Type B pancreatic cell (in vitro differentiated cells): ENCODE measurements at regions not wholly inside any gene's neighbourhood (a gene's known extent, or its start where the extent isn't known, plus 50 kb on each side); places are given as distances from the start of the nearest gene placed in this dataset.
"Not testable (repeated sequence)": the region's sequence is repeated elsewhere in the genome, so short reads cannot be mapped to it uniquely, and the experiment has no call there.

Experiments
- DNase-seq: peaks from one replicate; pipeline ENCODE4 v3.0.0; 2021; ENCODE audit warnings: mixed read lengths; ENCODE audit not compliant: unreplicated experiment; ENCODE audit errors: extremely low spot score
- H3K27ac Mint-ChIP-seq: 2 replicates; pipeline ENCODE4 v1.8.0; 2021; ENCODE audit warnings: mild to moderate bottlenecking, mixed read lengths
- H3K27me3 Mint-ChIP-seq: 2 replicates; pipeline ENCODE4 v1.8.0; 2021; ENCODE audit warnings: mixed read lengths
- H3K36me3 Mint-ChIP-seq: 2 replicates; pipeline ENCODE4 v1.8.0; 2021; ENCODE audit warnings: mixed read lengths
- H3K4me1 Mint-ChIP-seq: one replicate; pipeline ENCODE4 v1.8.0; 2021; ENCODE audit warnings: mixed read lengths; ENCODE audit not compliant: unreplicated experiment
- H3K4me3 Mint-ChIP-seq: 2 replicates; pipeline ENCODE4 v1.8.0; 2021; ENCODE audit warnings: mild to moderate bottlenecking, mixed read lengths
- H3K9me3 Mint-ChIP-seq: 2 replicates; pipeline ENCODE4 v1.8.0; 2021; ENCODE audit warnings: mixed read lengths
- TF ChIP-seq, protein P1 (sequence below): fragments of 200-600 bp; sonication (generic); conservative IDR thresholded peaks from 2 replicates; pipeline ENCODE4 v1.5.0; 2021; ENCODE audit warnings: antibody characterized with exemption, mild to moderate bottlenecking

DNA sequence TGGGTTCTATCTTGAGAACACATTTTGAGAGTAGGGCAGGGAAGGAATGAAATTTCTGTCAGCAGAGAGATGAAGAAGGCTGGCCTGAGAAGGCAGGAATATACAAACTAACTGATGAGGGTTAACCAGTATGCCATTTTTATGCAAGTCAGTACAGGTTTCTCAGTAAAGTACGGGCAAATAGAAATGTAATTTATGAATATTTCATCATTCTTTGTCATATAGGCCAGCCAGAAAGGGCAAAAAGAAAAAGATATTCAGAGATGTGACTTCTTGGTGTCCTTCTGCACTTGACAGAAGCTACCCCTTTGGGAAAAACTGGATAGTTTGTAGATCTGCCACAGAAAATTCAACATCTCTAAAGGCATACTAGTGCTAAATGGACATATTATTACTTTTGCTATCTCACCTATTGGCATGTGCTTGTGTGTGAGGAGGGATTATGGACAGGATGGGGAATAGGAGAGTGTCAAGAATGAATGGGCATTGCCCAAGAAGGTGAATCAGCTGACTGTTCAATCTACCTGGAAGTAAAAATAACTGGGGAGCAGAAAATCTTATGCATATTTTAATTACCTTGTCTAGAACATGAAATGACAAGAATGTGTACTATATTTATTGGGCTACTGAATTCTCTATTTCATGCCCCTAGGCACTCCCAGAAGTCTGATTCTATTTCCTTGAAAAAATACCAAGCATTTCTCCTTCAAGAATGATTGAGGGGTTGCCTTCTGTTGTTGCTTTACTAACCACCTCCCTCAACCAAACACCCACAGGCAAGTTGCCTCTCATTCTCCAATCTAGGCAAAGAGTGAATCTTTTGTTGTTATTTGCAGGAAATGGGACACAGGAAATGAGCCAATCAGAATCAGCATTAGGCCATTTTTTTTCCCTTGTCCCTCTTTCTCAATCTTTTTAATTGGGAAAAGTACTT is 175.1 kb upstream of the SLC38A2 start:
- peaks cover 5% of the 10 kb centered on the region for H3K9me3 Mint-ChIP-seq

DNA sequence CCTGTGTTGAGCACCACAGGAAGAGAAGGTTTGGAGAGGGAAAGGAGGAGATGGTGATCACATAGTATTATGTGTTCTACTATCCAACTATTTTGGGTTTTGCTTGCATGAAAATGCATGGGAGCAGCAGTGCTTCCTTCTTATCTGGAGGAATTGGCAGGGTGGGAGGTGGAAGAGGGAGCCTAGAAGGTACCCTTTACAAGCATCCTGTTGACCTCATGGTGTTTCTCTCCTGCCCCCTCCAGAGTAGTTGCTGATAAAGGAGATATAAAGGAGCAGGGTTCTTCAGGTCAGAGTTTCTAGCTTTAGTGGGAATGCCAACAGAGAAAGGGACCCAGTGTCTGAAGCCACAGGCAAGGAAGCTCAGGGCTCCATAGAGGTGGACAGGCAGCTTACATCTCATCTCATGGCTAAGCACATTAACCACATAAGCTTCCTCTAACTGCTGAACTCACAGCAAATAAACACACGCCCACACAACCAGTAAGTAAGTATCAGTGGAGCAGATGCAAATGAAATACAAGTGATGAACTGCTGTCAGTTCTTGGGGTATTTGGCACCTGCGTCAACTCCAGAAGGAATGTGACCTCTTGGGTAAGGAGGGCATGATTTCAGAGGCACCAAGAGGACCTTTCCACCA is 174.2 kb upstream of the SLC38A2 start:
- Mint-ChIP-seq H3K36me3 (peaks cover 5% of the 10 kb centered on the region), H3K27me3 (no peaks in the 10 kb centered on the region), H3K9me3 (peaks cover 5% of the 10 kb centered on the region), H3K27ac (peak overlapping the region; percentile 55), H3K4me3 (no peak overlapping the region), H3K4me1 (peaks cover 15% of the 10 kb centered on the region)
- TF ChIP-seq, protein P1, sequence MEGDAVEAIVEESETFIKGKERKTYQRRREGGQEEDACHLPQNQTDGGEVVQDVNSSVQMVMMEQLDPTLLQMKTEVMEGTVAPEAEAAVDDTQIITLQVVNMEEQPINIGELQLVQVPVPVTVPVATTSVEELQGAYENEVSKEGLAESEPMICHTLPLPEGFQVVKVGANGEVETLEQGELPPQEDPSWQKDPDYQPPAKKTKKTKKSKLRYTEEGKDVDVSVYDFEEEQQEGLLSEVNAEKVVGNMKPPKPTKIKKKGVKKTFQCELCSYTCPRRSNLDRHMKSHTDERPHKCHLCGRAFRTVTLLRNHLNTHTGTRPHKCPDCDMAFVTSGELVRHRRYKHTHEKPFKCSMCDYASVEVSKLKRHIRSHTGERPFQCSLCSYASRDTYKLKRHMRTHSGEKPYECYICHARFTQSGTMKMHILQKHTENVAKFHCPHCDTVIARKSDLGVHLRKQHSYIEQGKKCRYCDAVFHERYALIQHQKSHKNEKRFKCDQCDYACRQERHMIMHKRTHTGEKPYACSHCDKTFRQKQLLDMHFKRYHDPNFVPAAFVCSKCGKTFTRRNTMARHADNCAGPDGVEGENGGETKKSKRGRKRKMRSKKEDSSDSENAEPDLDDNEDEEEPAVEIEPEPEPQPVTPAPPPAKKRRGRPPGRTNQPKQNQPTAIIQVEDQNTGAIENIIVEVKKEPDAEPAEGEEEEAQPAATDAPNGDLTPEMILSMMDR: no peak
- no peak for DNase-seq

More for the DNA sequence above, 175.1 kb upstream of the SLC38A2 start:
- no peak for DNase-seq
- TF ChIP-seq, protein P1: no peak
- H3K4me1 Mint-ChIP-seq: peaks cover 15% of the 10 kb centered on the region
- no peaks in the 10 kb centered on the region for H3K27me3 Mint-ChIP-seq
- peak overlapping the region; percentile 55 for H3K27ac Mint-ChIP-seq
- H3K4me3 Mint-ChIP-seq: peak overlapping the region; percentile 2
- peaks cover 5% of the 10 kb centered on the region for H3K36me3 Mint-ChIP-seq

DNA sequence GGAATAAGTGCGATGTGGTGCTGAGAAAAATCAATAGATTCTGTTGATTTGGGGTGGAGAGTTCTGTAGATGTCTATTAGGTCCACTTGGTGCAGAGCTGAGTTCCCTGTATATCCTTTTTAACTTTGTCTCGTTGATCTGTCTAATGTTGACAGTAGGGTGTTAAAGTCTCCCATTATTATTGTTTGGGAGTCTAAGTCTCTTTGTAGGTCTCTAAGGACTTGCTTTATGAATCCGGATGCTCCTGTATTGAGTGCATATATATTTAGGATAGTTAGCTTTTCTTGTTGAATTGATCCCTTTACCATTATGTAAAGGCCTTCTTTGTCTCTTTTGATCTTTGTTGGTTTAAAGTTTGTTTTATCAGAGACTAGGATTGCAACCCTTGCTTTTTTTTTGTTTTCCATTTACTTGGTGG is 170.8 kb upstream of the SLC38A2 start:
- not testable (repeated sequence) for H3K27me3 Mint-ChIP-seq, H3K4me3 Mint-ChIP-seq, H3K9me3 Mint-ChIP-seq, H3K36me3 Mint-ChIP-seq, DNase-seq, H3K27ac Mint-ChIP-seq, H3K4me1 Mint-ChIP-seq

DNA sequence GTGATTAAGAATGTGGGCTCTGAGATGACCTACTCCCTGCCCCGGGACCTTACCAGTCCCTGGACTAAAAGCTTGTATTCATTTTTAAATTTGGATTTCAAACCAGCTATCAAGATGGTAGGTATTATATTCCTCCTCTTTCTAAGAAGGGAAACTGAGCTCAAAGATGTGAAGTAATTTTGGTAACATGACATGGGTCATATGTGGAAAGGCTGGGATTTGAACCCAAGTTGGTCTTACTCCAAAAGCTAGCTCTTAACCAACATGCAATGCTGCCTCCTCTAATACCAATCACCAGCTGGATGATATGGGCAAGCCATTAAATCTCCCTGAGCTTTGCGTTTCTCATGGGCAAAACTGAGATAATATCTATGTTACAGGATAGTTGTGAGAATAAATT is 166.4 kb upstream of the SLC38A2 start:
- TF ChIP-seq, protein P1: no peak
- H3K4me3 Mint-ChIP-seq: no peak overlapping the region
- DNase-seq: no peak
- peaks cover 5% of the 10 kb centered on the region for H3K36me3 Mint-ChIP-seq
- peaks cover 6% of the 10 kb centered on the region for H3K4me1 Mint-ChIP-seq
- no peak overlapping the region for H3K27ac Mint-ChIP-seq
- H3K9me3 Mint-ChIP-seq: peaks cover 5% of the 10 kb centered on the region
- no peaks in the 10 kb centered on the region for H3K27me3 Mint-ChIP-seq

DNA sequence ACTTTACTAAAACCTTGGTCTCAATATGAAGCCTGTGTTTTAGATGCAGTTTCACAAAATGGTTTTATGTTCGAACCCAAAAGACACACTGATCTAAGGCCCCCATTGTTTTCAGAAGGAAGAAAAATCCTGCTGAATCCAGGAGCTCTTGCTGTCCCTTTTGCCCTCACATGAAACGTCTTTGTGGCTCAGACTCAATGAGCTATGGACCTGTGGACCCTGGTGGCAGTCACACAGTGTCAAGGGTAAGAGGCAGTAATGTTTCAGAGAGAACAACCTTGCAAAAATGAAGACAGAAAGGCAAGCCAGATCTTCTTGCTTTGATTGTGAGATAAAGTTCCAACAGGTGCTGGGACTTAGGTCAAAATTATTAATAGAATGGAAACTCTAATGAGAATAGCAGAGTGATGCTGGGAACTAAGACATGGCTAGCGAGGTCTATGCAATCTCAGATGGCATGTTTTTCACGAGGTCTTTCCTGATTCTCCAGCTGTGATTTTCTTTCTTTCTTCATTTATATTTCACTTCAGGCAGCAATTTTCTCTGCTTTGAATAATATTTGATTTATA is 164.9 kb upstream of the SLC38A2 start:
- Mint-ChIP-seq H3K9me3 (peaks cover 5% of the 10 kb centered on the region), H3K4me3 (no peak overlapping the region), H3K36me3 (no peaks in the 10 kb centered on the region), H3K27me3 (no peaks in the 10 kb centered on the region), H3K4me1 (peaks cover 13% of the 10 kb centered on the region), H3K27ac (no peak overlapping the region)
- no peak for DNase-seq
- TF ChIP-seq, protein P1: no peak

DNA sequence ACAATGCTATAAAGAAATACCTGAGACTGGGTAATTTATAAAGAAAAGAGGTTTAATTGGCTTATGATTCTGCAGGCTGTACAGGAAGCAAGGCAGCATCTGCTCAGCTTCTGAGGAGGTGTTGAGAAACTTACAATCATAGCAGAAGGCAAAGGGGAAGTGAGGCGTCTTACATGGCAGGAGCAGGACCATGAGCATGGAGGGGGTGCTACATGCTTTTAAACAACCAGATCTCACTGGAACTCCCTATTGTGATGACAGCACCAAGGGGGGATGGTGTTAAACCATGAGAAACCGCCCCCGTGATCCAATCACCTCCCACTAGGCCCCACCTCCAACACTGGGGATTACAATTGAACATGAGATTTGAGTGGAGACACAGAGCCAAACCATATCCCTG is 163.7 kb upstream of the SLC38A2 start:
- H3K27ac Mint-ChIP-seq, H3K27me3 Mint-ChIP-seq, H3K9me3 Mint-ChIP-seq, H3K4me3 Mint-ChIP-seq, H3K36me3 Mint-ChIP-seq, DNase-seq: not testable (repeated sequence)
- H3K4me1 Mint-ChIP-seq: peaks cover 13% of the 10 kb centered on the region
